ENCODE measurements at regions not wholly inside any gene's neighbourhood (a gene's known extent, or its start where the extent isn't known, plus 50 kb on each side); places are given as distances from the start of the nearest gene placed in this dataset.

- H3K4me1 ChIP-seq (ENCODE audit: control insufficient read depth in 1 of 2, low read depth in 2 of 2), result no peaks in the 10 kb centered on the region
- TF ChIP-seq CTCF (IDR thresholded peaks at IDR 0.05), result no peak
- DNase-seq (ENCODE audit: low spot score) (no peak), ATAC-seq (ENCODE audit: insufficient number of reproducible peaks, low FRiP score, low read depth) (no peak)
- H3K27ac ChIP-seq, result no peak overlapping the region
- H3K4me3 ChIP-seq, result no peak overlapping the region
- no peaks in the 10 kb centered on the region for H3K27me3 ChIP-seq (replicated peaks; ENCODE audit: insufficient read depth)
- H3K9me3 ChIP-seq, result no peaks in the 10 kb centered on the region
- H3K36me3 ChIP-seq, result no peaks in the 10 kb centered on the region
These were observed 145.8 kb downstream of the MSN start for GRCh38 chrX:65813245-65813644.

- no peak for ATAC-seq (ENCODE audit: insufficient number of reproducible peaks, low FRiP score, low read depth)
These were observed 144.2 kb downstream of the MSN start for GRCh38 chrX:65811558-65812228.

More at GRCh38 chrX:65811558-65812228, 144.2 kb downstream of the MSN start:
- no peaks in the 10 kb centered on the region for H3K36me3 ChIP-seq
- no peak overlapping the region for H3K27ac ChIP-seq
- H3K9me3 ChIP-seq, result no peaks in the 10 kb centered on the region
- TF ChIP-seq CTCF (IDR thresholded peaks at IDR 0.05), result no peak
- no peak for DNase-seq (ENCODE audit: low spot score)
- H3K4me3 ChIP-seq, result no peak overlapping the region
- no peaks in the 10 kb centered on the region for H3K27me3 ChIP-seq (replicated peaks; ENCODE audit: insufficient read depth)
- no peaks in the 10 kb centered on the region for H3K4me1 ChIP-seq (ENCODE audit: control insufficient read depth in 1 of 2, low read depth in 2 of 2)
